Immature natural killer cell (primary cell): ENCODE measurements at regions not wholly inside any gene's neighbourhood (a gene's known extent, or its start where the extent isn't known, plus 50 kb on each side); places are given as distances from the start of the nearest gene placed in this dataset.
"Not testable (repeated sequence)": the region's sequence is repeated elsewhere in the genome, so short reads cannot be mapped to it uniquely, and the experiment has no call there.

Experiments
- DNase-seq, 3 donors: peaks; one replicate each; pipeline ENCODE4 v3.0.0; 2022; ENCODE audit warnings: mixed read lengths in 1 of 3
- H3K27ac Mint-ChIP-seq, 6 donors: one replicate each; pipeline ENCODE4 v1.8.0; 2020; ENCODE audit warnings: mixed read lengths in 6 of 6, mild to moderate bottlenecking in 5 of 6, inconsistent platforms in 4 of 6, moderate library complexity in 3 of 6
- H3K27me3 Mint-ChIP-seq, 3 donors: one replicate each; pipeline ENCODE4 v1.8.0; 2020 to 2021; ENCODE audit warnings: low read depth in 3 of 3, mild to moderate bottlenecking in 3 of 3, mixed read lengths in 3 of 3, moderate library complexity in 3 of 3, inconsistent platforms in 1 of 3
- H3K36me3 Mint-ChIP-seq, 3 donors: one replicate each; pipeline ENCODE4 v1.8.0; 2020; ENCODE audit warnings: mixed read lengths in 3 of 3, inconsistent platforms in 2 of 3, mild to moderate bottlenecking in 2 of 3
- H3K4me1 Mint-ChIP-seq, 2 donors: one replicate each; pipeline ENCODE4 v1.8.0; 2020; ENCODE audit warnings: inconsistent platforms in 2 of 2, mild to moderate bottlenecking in 2 of 2, mixed read lengths in 2 of 2, moderate library complexity in 1 of 2
- H3K4me3 Mint-ChIP-seq, 5 donors: one replicate each; pipeline ENCODE4 v1.8.0; 2020; ENCODE audit warnings: mild to moderate bottlenecking in 5 of 5, mixed read lengths in 5 of 5, inconsistent platforms in 3 of 5, moderate library complexity in 3 of 5
- H3K9me3 Mint-ChIP-seq, 6 donors: one replicate each; pipeline ENCODE4 v1.8.0; 2020; ENCODE audit warnings: mild to moderate bottlenecking in 6 of 6, mixed read lengths in 6 of 6, inconsistent platforms in 4 of 6, moderate library complexity in 3 of 6

- H3K27ac Mint-ChIP-seq: no peak overlapping the region
- H3K4me1 Mint-ChIP-seq: no peaks in the 10 kb centered on the region
- DNase-seq: no peak
- peaks cover 0 to 6% (median 0%) of the 10 kb centered on the region in 6 donors for H3K9me3 Mint-ChIP-seq
- peaks cover 0 to 6% (median 4%) of the 10 kb centered on the region in 3 donors for H3K27me3 Mint-ChIP-seq
- no peaks in the 10 kb centered on the region for H3K36me3 Mint-ChIP-seq
- H3K4me3 Mint-ChIP-seq: no peak overlapping the region
These were observed 269.9 kb downstream of the CDK5RAP2 start for GRCh38 chr9:120310035-120310434.

- Mint-ChIP-seq H3K27ac (no peak overlapping the region), H3K4me3 (no peak overlapping the region), H3K27me3 (peaks cover 0 to 3% (median 2%) of the 10 kb centered on the region in 3 donors), H3K36me3 (no peaks in the 10 kb centered on the region), H3K4me1 (no peaks in the 10 kb centered on the region), H3K9me3 (peaks cover 0 to 1% (median 0%) of the 10 kb centered on the region in 6 donors)
- no peak for DNase-seq
These were observed 271.5 kb downstream of the CDK5RAP2 start for GRCh38 chr9:120308495-120308894.

GRCh38 chr9:120307599-120307998 lies 272.4 kb downstream of the CDK5RAP2 start:
- Mint-ChIP-seq H3K4me3 (no peak overlapping the region), H3K4me1 (no peaks in the 10 kb centered on the region), H3K9me3 (no peaks in the 10 kb centered on the region), H3K27me3 (peaks cover 0 to 3% (median 2%) of the 10 kb centered on the region in 3 donors), H3K27ac (no peak overlapping the region), H3K36me3 (no peaks in the 10 kb centered on the region)
- no peak for DNase-seq

DNA sequence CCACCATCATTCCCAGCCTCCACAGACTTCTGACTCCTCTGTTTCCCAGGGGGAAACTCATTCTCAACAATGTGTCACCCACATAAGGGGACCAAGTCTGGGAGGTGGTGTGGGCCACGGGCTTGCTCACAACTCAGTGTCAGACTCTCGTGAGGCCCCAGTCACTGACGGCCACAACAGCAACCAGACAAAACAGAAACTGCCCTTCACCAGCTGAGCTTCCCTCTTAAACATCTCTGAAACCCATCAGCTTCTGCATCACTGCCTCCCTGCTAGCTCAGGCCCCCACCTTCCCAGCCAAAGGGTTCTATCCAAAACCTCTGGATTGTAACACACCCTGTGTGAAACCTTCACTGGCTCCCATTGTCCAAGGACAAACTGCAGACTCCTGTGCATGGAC lies 273.4 kb downstream of the CDK5RAP2 start:
- H3K36me3 Mint-ChIP-seq: no peaks in the 10 kb centered on the region
- H3K4me3 Mint-ChIP-seq: no peak overlapping the region
- no peak overlapping the region for H3K27ac Mint-ChIP-seq

DNA sequence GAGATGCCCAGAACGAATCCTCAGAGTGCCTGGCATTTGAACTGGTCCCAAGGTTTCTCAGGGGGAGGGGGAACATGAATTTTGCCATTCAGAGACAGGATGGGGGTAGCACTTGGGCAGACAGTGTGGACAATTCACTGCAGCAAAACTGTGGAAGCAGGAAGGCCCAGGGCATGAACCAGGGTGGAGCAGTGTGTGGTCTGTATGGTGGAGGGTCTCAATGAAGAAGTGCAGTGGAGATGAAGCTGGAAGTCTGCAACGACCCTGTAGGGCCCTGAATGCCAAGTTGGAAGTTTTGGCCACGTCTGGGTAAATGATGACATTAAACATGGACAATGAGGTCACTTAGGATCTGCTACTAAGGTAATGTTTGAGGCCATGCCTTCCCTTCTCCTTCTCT lies 273.9 kb downstream of the CDK5RAP2 start:
- Mint-ChIP-seq H3K36me3 (no peaks in the 10 kb centered on the region), H3K4me3 (no peak overlapping the region), H3K9me3 (no peaks in the 10 kb centered on the region), H3K27ac (no peak overlapping the region), H3K4me1 (no peaks in the 10 kb centered on the region), H3K27me3 (peaks cover 0 to 3% (median 1%) of the 10 kb centered on the region in 3 donors)
- DNase-seq: no peak

More for the DNA sequence above, 273.4 kb downstream of the CDK5RAP2 start:
- no peak for DNase-seq
- Mint-ChIP-seq H3K27me3 (peaks cover 0 to 3% (median 1%) of the 10 kb centered on the region in 3 donors), H3K9me3 (no peaks in the 10 kb centered on the region), H3K4me1 (no peaks in the 10 kb centered on the region)

GRCh38 chr9:120304896-120305295 lies 275.1 kb downstream of the CDK5RAP2 start:
- H3K4me1 Mint-ChIP-seq, H3K9me3 Mint-ChIP-seq, H3K27ac Mint-ChIP-seq, H3K27me3 Mint-ChIP-seq, DNase-seq, H3K36me3 Mint-ChIP-seq, H3K4me3 Mint-ChIP-seq: not testable (repeated sequence)

- Mint-ChIP-seq H3K4me1 (no peaks in the 10 kb centered on the region), H3K4me3 (no peak overlapping the region), H3K36me3 (peaks cover 0 to 3% (median 0%) of the 10 kb centered on the region in 3 donors), H3K27ac (no peak overlapping the region), H3K9me3 (no peaks in the 10 kb centered on the region), H3K27me3 (peaks cover 1 to 3% (median 1%) of the 10 kb centered on the region in 3 donors)
- no peak for DNase-seq
These were observed 276.4 kb downstream of the CDK5RAP2 start for GRCh38 chr9:120303519-120303918.

- Mint-ChIP-seq H3K27me3 (peaks cover 0 to 3% (median 1%) of the 10 kb centered on the region in 3 donors), H3K27ac (no peak overlapping the region), H3K4me1 (no peaks in the 10 kb centered on the region), H3K4me3 (no peak overlapping the region), H3K36me3 (peaks cover 0 to 3% (median 0%) of the 10 kb centered on the region in 3 donors), H3K9me3 (no peaks in the 10 kb centered on the region)
- DNase-seq: no peak
These were observed 280.2 kb downstream of the CDK5RAP2 start for GRCh38 chr9:120299785-120300184.

- Mint-ChIP-seq H3K36me3 (no peaks in the 10 kb centered on the region), H3K27me3 (peaks cover 2 to 6% (median 3%) of the 10 kb centered on the region in 3 donors), H3K4me3 (no peak overlapping the region), H3K27ac (no peak overlapping the region), H3K4me1 (no peaks in the 10 kb centered on the region), H3K9me3 (no peaks in the 10 kb centered on the region)
- no peak for DNase-seq
These were observed 286.0 kb downstream of the CDK5RAP2 start for GRCh38 chr9:120294003-120294402.

- H3K27ac Mint-ChIP-seq: no peak overlapping the region
- no peaks in the 10 kb centered on the region for H3K9me3 Mint-ChIP-seq
- peaks cover 2 to 7% (median 4%) of the 10 kb centered on the region in 3 donors for H3K27me3 Mint-ChIP-seq
- no peaks in the 10 kb centered on the region for H3K4me1 Mint-ChIP-seq
- no peak overlapping the region for H3K4me3 Mint-ChIP-seq
- H3K36me3 Mint-ChIP-seq: no peaks in the 10 kb centered on the region
- no peak for DNase-seq
These were observed 287.4 kb downstream of the CDK5RAP2 start for GRCh38 chr9:120292606-120293005.

GRCh38 chr9:120291050-120291449 lies 288.9 kb downstream of the CDK5RAP2 start:
- no peak overlapping the region for H3K4me3 Mint-ChIP-seq
- no peak for DNase-seq
- no peaks in the 10 kb centered on the region for H3K36me3 Mint-ChIP-seq
- H3K9me3 Mint-ChIP-seq: no peaks in the 10 kb centered on the region
- peaks cover 2 to 5% (median 4%) of the 10 kb centered on the region in 3 donors for H3K27me3 Mint-ChIP-seq
- H3K4me1 Mint-ChIP-seq: no peaks in the 10 kb centered on the region
- no peak overlapping the region for H3K27ac Mint-ChIP-seq

DNA sequence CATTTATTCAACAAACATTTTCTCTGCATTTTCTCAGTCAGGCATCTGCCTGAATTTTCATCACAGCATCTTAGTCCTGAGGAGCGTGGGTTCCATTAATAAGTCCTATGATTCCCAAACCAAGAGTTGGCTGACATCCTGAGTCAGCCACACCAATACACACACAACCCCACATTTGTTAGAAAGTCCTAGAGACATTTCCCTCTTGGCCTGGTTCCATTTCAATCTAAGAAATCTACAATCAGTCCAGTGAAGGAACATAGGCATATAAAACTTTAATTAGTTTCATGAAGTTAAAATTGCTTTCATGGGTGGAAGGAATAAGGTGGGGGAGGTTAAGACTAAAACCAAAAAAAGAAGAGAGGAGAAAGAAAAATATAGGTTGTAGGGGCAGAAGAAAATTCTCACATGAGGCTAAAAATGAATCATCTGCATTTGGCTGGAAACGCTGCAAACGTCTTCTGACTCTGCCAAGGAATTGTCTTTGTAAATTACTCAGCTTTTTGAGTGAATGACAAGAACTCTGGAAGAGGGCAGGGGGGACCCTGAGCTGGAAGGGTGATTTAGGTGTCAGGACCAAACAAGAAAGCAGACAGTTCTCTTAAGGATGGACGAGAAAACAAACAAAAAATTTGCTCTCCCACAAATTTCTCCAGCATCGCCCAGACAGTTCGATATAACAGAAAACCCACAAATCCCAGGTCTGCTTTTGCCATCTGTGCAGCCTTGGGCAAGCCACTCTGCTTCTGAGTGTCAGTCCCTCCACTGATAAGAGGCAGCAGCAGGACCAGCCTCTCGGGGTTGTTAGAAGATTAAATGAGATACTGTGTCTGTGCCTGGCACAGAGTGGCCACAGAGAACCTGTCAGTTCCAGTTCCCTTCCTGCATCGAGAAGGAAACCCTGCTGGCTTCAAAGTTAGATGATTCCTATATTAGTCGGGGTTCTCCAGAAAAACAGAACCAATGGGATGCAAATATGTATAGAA lies 289.7 kb downstream of the CDK5RAP2 start:
- H3K4me3 Mint-ChIP-seq: no peak overlapping the region
- no peaks in the 10 kb centered on the region for H3K9me3 Mint-ChIP-seq
- DNase-seq: no peak
- H3K36me3 Mint-ChIP-seq: no peaks in the 10 kb centered on the region
- no peaks in the 10 kb centered on the region for H3K4me1 Mint-ChIP-seq
- no peak overlapping the region for H3K27ac Mint-ChIP-seq
- peaks cover 2 to 5% (median 4%) of the 10 kb centered on the region in 3 donors for H3K27me3 Mint-ChIP-seq

- Mint-ChIP-seq H3K27ac (no peak overlapping the region), H3K4me3 (no peak overlapping the region), H3K27me3 (peaks cover 2 to 7% (median 5%) of the 10 kb centered on the region in 3 donors), H3K9me3 (no peaks in the 10 kb centered on the region), H3K4me1 (no peaks in the 10 kb centered on the region), H3K36me3 (no peaks in the 10 kb centered on the region)
- DNase-seq: no peak
These were observed 290.9 kb downstream of the CDK5RAP2 start for GRCh38 chr9:120289098-120289497.

- Mint-ChIP-seq H3K4me1 (no peaks in the 10 kb centered on the region), H3K9me3 (peaks cover 0 to 3% (median 0%) of the 10 kb centered on the region in 6 donors), H3K36me3 (no peaks in the 10 kb centered on the region), H3K4me3 (no peak overlapping the region), H3K27ac (no peak overlapping the region), H3K27me3 (peaks cover 0 to 6% (median 4%) of the 10 kb centered on the region in 3 donors)
- DNase-seq: no peak
These were observed 293.4 kb downstream of the CDK5RAP2 start for GRCh38 chr9:120286530-120286929.
